ENCODE measurements at regions not wholly inside any gene's neighbourhood (a gene's known extent, or its start where the extent isn't known, plus 50 kb on each side); places are given as distances from the start of the nearest gene placed in this dataset.

GRCh38 chr11:121754598-121754997, 301.8 kb upstream of the SORL1-AS1 start:
- Histone ChIP-seq H3K4me1 (ENCODE audit: control insufficient read depth, insufficient read depth, low read length, poor library complexity, severe bottlenecking) (no peaks in the 10 kb centered on the region), H3K27ac (ENCODE audit: low read depth, low read length, severe bottlenecking) (no peak overlapping the region), H3K36me3 (ENCODE audit: control insufficient read depth, insufficient read depth, low read length) (no peaks in the 10 kb centered on the region), H3K9me3 (ENCODE audit: control insufficient read depth, low read length) (no peaks in the 10 kb centered on the region), H3K4me3 (ENCODE audit: extremely low read depth, insufficient read depth, low read length, poor library complexity, severe bottlenecking) (no peak overlapping the region)
- 60% methylated on average over 1 of the region's 2 CpGs; no CpG with 5 or more reads in 1 of the 2 experiments for WGBS, 2 experiments (ENCODE audit: insufficient coverage in 2 of 2)

- Histone ChIP-seq H3K9me3 (ENCODE audit: control insufficient read depth, low read length) (no peaks in the 10 kb centered on the region), H3K27ac (ENCODE audit: low read depth, low read length, severe bottlenecking) (no peak overlapping the region), H3K4me1 (ENCODE audit: control insufficient read depth, insufficient read depth, low read length, poor library complexity, severe bottlenecking) (no peaks in the 10 kb centered on the region), H3K4me3 (ENCODE audit: extremely low read depth, insufficient read depth, low read length, poor library complexity, severe bottlenecking) (no peak overlapping the region), H3K36me3 (ENCODE audit: control insufficient read depth, insufficient read depth, low read length) (no peaks in the 10 kb centered on the region)
- 87 to 95% methylated on average over 3 of the region's 3 CpGs for WGBS, 2 experiments (ENCODE audit: insufficient coverage in 2 of 2)
Measured at GRCh38 chr11:121749691-121750090, 296.9 kb upstream of the SORL1-AS1 start.

- WGBS, 2 experiments (ENCODE audit: insufficient coverage in 2 of 2): no CpG with 5 or more reads among the region's 1 CpG
- H3K4me3 ChIP-seq (ENCODE audit: extremely low read depth, insufficient read depth, low read length, poor library complexity, severe bottlenecking): no peak overlapping the region
- peaks cover 11% of the 10 kb centered on the region for H3K9me3 ChIP-seq (ENCODE audit: control insufficient read depth, low read length)
- H3K4me1 ChIP-seq (ENCODE audit: control insufficient read depth, insufficient read depth, low read length, poor library complexity, severe bottlenecking): no peaks in the 10 kb centered on the region
- no peak overlapping the region for H3K27ac ChIP-seq (ENCODE audit: low read depth, low read length, severe bottlenecking)
- H3K36me3 ChIP-seq (ENCODE audit: control insufficient read depth, insufficient read depth, low read length): no peaks in the 10 kb centered on the region
Measured at GRCh38 chr11:121748068-121748467, 295.3 kb upstream of the SORL1-AS1 start.

- Histone ChIP-seq H3K4me3 (ENCODE audit: extremely low read depth, insufficient read depth, low read length, poor library complexity, severe bottlenecking) (no peak overlapping the region), H3K4me1 (ENCODE audit: control insufficient read depth, insufficient read depth, low read length, poor library complexity, severe bottlenecking) (no peaks in the 10 kb centered on the region), H3K27ac (ENCODE audit: low read depth, low read length, severe bottlenecking) (no peak overlapping the region), H3K36me3 (ENCODE audit: control insufficient read depth, insufficient read depth, low read length) (no peaks in the 10 kb centered on the region), H3K9me3 (ENCODE audit: control insufficient read depth, low read length) (peaks cover 11% of the 10 kb centered on the region)
- WGBS, 2 experiments (ENCODE audit: insufficient coverage in 2 of 2): no CpG with 5 or more reads among the region's 1 CpG
Measured at GRCh38 chr11:121743285-121743684, 290.5 kb upstream of the SORL1-AS1 start.

- Histone ChIP-seq H3K36me3 (ENCODE audit: control insufficient read depth, insufficient read depth, low read length) (no peaks in the 10 kb centered on the region), H3K27ac (ENCODE audit: low read depth, low read length, severe bottlenecking) (peak overlapping the region; percentile 55)
- 86 to 100% methylated on average over 3 to 5 of the region's 8 CpGs for WGBS, 2 experiments (ENCODE audit: insufficient coverage in 2 of 2)
Measured at GRCh38 chr11:121741761-121742361, 289.1 kb upstream of the SORL1-AS1 start.

GRCh38 chr11:121741351-121741760, 288.6 kb upstream of the SORL1-AS1 start:
- H3K4me1 ChIP-seq (ENCODE audit: control insufficient read depth, insufficient read depth, low read length, poor library complexity, severe bottlenecking): no peaks in the 10 kb centered on the region
- H3K9me3 ChIP-seq (ENCODE audit: control insufficient read depth, low read length): peaks cover 11% of the 10 kb centered on the region
- WGBS, 2 experiments (ENCODE audit: insufficient coverage in 2 of 2): 92 to 100% methylated on average over 3 to 5 of the region's 5 CpGs
- no peaks in the 10 kb centered on the region for H3K36me3 ChIP-seq (ENCODE audit: control insufficient read depth, insufficient read depth, low read length)
- peak overlapping the region; percentile 55 for H3K27ac ChIP-seq (ENCODE audit: low read depth, low read length, severe bottlenecking)
- H3K4me3 ChIP-seq (ENCODE audit: extremely low read depth, insufficient read depth, low read length, poor library complexity, severe bottlenecking): no peak overlapping the region

More at GRCh38 chr11:121741761-121742361, 289.1 kb upstream of the SORL1-AS1 start:
- Histone ChIP-seq H3K4me3 (ENCODE audit: extremely low read depth, insufficient read depth, low read length, poor library complexity, severe bottlenecking) (no peak overlapping the region), H3K9me3 (ENCODE audit: control insufficient read depth, low read length) (peaks cover 11% of the 10 kb centered on the region), H3K4me1 (ENCODE audit: control insufficient read depth, insufficient read depth, low read length, poor library complexity, severe bottlenecking) (no peaks in the 10 kb centered on the region)

- no peak overlapping the region for H3K27ac ChIP-seq (ENCODE audit: low read depth, low read length, severe bottlenecking)
- H3K4me3 ChIP-seq (ENCODE audit: extremely low read depth, insufficient read depth, low read length, poor library complexity, severe bottlenecking): no peak overlapping the region
- H3K9me3 ChIP-seq (ENCODE audit: control insufficient read depth, low read length): peaks cover 11% of the 10 kb centered on the region
- WGBS, 2 experiments (ENCODE audit: insufficient coverage in 2 of 2): no CpG with 5 or more reads among the region's 1 CpG
- no peaks in the 10 kb centered on the region for H3K36me3 ChIP-seq (ENCODE audit: control insufficient read depth, insufficient read depth, low read length)
- H3K4me1 ChIP-seq (ENCODE audit: control insufficient read depth, insufficient read depth, low read length, poor library complexity, severe bottlenecking): no peaks in the 10 kb centered on the region
Measured at GRCh38 chr11:121740902-121741301, 288.1 kb upstream of the SORL1-AS1 start.

- H3K4me1 ChIP-seq (ENCODE audit: control insufficient read depth, insufficient read depth, low read length, poor library complexity, severe bottlenecking): no peaks in the 10 kb centered on the region
- no peaks in the 10 kb centered on the region for H3K9me3 ChIP-seq (ENCODE audit: control insufficient read depth, low read length)
- H3K4me3 ChIP-seq (ENCODE audit: extremely low read depth, insufficient read depth, low read length, poor library complexity, severe bottlenecking): no peak overlapping the region
- no peak overlapping the region for H3K27ac ChIP-seq (ENCODE audit: low read depth, low read length, severe bottlenecking)
- WGBS, 2 experiments (ENCODE audit: insufficient coverage in 2 of 2): no CpG with 5 or more reads among the region's 1 CpG
- H3K36me3 ChIP-seq (ENCODE audit: control insufficient read depth, insufficient read depth, low read length): no peaks in the 10 kb centered on the region
Measured at GRCh38 chr11:121733858-121734257, 281.1 kb upstream of the SORL1-AS1 start.

- no peak overlapping the region for H3K4me3 ChIP-seq (ENCODE audit: extremely low read depth, insufficient read depth, low read length, poor library complexity, severe bottlenecking)
- no peaks in the 10 kb centered on the region for H3K9me3 ChIP-seq (ENCODE audit: control insufficient read depth, low read length)
- H3K4me1 ChIP-seq (ENCODE audit: control insufficient read depth, insufficient read depth, low read length, poor library complexity, severe bottlenecking): no peaks in the 10 kb centered on the region
- no peaks in the 10 kb centered on the region for H3K36me3 ChIP-seq (ENCODE audit: control insufficient read depth, insufficient read depth, low read length)
- WGBS, 2 experiments (ENCODE audit: insufficient coverage in 2 of 2): 89 to 100% methylated on average over 1 of the region's 1 CpG
- no peak overlapping the region for H3K27ac ChIP-seq (ENCODE audit: low read depth, low read length, severe bottlenecking)
Measured at GRCh38 chr11:121727942-121728341, 275.2 kb upstream of the SORL1-AS1 start.

- Histone ChIP-seq H3K27ac (ENCODE audit: low read depth, low read length, severe bottlenecking) (no peak overlapping the region), H3K9me3 (ENCODE audit: control insufficient read depth, low read length) (peaks cover 4% of the 10 kb centered on the region), H3K4me1 (ENCODE audit: control insufficient read depth, insufficient read depth, low read length, poor library complexity, severe bottlenecking) (no peaks in the 10 kb centered on the region), H3K4me3 (ENCODE audit: extremely low read depth, insufficient read depth, low read length, poor library complexity, severe bottlenecking) (peak overlapping the region; percentile 30), H3K36me3 (ENCODE audit: control insufficient read depth, insufficient read depth, low read length) (no peaks in the 10 kb centered on the region)
- 12 to 26% methylated on average over 9 to 14 of the region's 16 CpGs for WGBS, 2 experiments (ENCODE audit: insufficient coverage in 2 of 2)
Measured at GRCh38 chr11:121723246-121723741, 270.5 kb upstream of the SORL1-AS1 start.

- Histone ChIP-seq H3K9me3 (ENCODE audit: control insufficient read depth, low read length) (peaks cover 4% of the 10 kb centered on the region), H3K4me1 (ENCODE audit: control insufficient read depth, insufficient read depth, low read length, poor library complexity, severe bottlenecking) (no peaks in the 10 kb centered on the region), H3K4me3 (ENCODE audit: extremely low read depth, insufficient read depth, low read length, poor library complexity, severe bottlenecking) (peak overlapping the region; percentile 30), H3K27ac (ENCODE audit: low read depth, low read length, severe bottlenecking) (peak overlapping the region; percentile 66), H3K36me3 (ENCODE audit: control insufficient read depth, insufficient read depth, low read length) (no peaks in the 10 kb centered on the region)
- WGBS, 2 experiments (ENCODE audit: insufficient coverage in 2 of 2): 6 to 7% methylated on average over 27 to 37 of the region's 46 CpGs
Measured at GRCh38 chr11:121722431-121723245, 269.9 kb upstream of the SORL1-AS1 start.
